NCI-H2171 (cell line): ENCODE measurements at regions not wholly inside any gene's neighbourhood (a gene's known extent, or its start where the extent isn't known, plus 50 kb on each side); places are given as distances from the start of the nearest gene placed in this dataset.

Experiments
- DNase-seq: peaks from one replicate; lab custom pipeline; 2025; lab: John Stamatoyannopoulos, UW

DNA sequence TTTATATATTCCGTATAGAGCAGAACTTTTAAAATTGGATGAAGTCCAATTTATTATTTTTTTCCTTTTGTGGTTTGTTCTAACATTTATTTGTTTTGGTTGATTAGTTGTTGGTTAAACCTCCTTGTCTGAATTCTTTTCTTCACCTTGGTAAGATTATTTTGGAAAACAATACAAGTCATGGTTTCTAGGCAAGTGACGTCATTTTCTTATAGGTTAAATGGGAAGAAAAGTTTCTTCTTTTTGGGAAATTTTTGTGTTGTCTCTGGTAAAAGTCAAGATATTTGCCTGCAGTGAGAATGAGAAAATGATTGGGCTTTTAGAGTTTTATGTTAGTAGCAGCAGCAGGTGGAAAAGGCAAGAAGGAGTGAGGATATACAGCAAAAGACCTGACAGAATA is 197.9 kb downstream of the OTOR start:
- no peak for DNase-seq

DNA sequence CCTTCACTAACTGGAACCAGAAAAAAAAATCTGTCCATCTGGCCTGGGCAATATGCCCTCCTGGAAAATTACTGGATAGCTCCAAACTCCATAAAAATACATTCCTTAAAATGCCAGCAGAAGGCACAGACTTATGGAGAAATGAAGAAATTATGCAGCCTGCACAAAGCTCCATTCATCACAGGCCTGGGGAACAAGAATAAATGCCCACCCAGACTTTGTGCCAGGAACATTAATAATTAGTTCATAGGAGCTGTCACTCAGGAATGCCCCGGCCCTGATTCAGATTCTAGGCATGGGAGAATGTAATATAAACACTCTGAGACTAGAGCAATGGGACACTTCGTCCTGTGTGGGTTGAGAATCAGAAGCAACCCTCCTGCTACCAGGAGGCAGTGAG is 199.3 kb downstream of the OTOR start:
- DNase-seq, result no peak

DNA sequence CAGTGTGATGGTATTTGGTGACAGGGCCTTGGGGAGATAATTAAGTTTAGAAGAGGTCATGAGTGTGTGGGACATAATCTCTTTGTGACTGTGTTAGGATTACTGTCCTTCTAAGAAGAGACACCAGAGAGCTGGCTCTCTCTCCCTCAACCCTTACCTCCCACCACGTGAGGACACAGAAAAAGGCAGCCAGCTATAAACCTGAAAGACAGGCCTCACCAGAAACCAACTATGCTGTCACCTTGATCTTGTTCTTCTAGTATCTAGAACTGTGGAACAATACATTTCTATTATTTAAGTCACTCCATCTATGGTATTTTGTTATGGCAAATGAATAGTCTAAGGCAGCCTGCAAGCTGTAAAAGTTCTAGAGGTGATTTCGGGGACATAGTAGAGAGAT is 203.7 kb downstream of the OTOR start:
- no peak for DNase-seq

DNA sequence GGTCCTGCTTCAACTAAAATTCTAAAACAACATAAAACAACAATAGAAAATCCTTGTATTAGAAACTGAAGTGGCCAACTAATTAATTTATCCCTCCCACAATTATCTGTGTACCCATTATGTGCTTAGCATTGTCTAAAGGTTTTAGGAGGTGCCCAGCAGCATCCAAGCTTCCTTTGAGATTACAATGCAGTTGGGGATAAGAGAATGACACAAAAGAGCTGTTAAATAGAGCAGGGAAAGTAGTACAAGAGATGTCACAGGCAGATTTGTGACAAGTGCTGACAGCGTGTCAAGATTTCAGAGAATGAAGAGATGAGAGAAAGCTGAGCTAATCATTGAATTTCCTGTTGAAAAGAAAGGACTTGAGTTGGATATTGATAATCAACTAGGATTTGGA is 204.8 kb downstream of the OTOR start:
- DNase-seq, result no peak

DNA sequence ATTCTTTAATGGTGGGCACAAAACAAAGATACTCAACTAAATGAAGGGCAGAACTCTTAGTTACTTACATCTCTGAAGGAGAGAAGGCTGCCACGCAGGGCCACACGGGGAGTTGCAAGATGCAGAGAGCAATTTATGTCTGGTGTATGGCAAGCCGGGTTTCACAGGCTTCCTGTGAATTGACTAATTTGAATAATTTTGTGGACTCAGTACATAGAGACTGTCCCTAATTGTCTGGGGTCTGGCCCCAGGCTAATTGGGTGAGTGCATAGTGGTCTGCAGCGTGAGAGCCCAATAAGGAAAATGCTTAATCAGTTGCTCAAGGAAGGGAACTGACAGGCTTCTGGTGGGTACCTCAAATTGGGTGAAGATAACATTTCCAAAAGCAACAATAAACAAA is 205.7 kb downstream of the OTOR start:
- no peak for DNase-seq

DNA sequence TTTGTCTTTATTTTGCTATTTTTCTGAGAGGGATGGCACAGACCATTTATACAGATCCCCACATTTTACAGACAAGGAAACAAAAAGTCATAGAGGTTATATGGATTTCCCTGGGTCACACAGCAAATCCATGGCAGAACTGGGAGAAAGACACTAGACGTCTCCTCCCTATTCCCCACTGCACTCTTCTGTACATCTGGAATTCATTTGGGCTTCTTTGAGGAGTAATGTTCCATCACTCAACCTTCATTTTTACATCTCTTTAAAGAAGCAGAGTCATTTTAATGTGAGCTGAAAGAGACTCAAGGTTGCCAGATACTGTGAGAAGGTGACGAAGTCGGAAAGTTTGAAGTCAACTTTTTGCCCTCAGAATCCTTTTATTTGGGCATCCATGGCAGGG is 207.3 kb downstream of the OTOR start:
- no peak for DNase-seq

DNA sequence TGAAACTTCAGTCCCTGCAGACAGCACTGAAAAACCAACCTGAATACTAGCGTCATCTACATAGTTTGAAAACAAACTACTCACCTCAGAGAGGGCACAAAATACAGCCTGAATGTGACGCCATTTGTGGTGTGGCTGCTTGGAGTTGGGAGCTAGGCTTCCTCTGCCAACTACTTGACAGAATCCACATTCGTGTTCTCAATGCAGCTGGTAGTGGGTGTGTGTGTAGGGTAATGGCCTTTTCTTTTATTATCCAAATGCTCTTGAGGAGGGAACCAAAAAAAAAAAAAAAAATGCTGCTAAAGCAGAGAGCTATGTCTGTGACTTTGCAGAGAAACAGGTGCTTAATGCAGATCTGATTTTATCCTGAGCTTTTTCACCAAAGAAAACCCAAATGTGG is 207.8 kb downstream of the OTOR start:
- no peak for DNase-seq

DNA sequence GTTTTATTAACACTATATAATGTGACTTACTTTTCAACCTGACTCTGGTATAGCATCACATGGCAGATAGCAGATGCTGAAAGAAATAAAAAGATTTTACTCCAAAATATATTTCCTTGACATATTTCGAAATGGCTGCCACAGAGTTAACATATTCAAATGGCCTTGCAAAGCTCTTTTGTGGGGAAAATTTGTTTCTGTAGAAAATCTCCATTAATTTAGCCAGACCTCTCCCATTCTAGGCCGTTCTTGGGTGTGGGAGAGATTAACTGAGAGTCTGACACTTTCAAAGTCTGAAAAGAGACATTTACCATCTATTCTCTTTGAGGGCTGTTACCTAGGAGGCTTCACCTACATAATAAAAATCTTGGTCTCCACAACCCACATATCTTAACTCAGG is 217.2 kb downstream of the OTOR start:
- no peak for DNase-seq

DNA sequence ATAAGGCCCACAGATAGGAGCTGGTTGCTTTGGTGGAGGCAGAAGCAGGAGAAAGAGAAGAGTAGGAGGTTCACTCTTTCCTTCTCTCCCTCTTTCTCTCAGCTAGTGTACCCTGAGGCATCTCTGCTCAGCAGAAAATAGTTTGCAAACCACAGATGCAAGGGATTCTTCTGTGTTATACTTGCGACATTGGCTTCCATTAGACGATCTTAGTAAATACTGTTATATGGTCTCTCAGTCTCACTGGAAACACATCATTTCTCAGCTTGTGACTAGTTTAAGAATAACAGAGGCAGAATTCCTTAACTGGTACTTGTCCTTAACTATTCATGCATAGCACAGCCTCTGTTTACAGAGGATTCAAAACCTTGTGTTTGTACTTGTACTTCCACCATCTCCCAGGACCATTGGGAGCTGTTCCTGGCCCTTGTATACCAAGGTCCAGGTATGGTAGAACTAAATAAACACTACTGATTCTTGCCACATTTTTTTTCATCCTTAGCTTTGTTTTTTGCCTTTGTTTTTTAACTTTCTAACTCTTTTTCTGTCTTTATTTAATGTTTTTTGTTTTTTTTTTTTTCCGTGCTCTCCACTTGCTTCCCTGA is 218.2 kb downstream of the OTOR start:
- DNase-seq, result no peak

DNA sequence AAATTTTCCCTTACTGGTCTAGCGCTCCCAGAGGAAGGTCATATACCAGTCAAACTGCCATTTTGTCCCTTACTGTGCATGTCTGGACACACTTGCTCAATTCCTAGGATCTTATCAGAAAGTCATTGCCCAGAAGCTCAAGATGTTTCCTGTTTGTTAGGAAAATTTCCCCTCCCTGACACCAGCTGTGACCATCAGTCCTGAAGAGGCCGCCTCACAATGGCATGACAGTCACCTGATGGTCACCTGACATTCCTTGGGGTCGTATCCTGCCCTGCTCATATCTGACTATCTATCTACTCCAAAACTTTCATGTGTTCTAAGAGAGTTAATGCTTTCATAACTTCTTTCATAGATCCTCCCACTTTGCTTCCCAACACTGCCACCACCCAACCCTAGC is 219.9 kb downstream of the OTOR start:
- no peak for DNase-seq

DNA sequence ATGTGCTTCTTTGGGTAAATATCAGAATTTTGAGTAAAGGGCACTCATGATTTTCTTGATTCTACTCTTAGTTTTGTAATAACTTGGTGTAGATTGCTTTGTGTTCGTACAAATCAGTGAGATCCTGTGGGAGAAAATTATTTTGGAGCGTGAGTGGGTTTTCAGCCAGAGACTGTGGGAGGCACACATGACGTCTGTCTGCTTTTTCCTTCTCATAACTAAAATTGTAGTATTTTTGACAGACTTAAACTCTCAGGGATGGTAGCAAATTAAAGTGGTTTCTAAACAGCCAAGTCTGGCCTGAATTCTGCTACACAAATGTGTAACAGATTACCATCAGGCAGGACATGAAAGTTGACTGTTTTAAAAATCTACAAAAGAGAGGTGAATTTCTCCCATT is 222.6 kb downstream of the OTOR start:
- DNase-seq, result no peak

DNA sequence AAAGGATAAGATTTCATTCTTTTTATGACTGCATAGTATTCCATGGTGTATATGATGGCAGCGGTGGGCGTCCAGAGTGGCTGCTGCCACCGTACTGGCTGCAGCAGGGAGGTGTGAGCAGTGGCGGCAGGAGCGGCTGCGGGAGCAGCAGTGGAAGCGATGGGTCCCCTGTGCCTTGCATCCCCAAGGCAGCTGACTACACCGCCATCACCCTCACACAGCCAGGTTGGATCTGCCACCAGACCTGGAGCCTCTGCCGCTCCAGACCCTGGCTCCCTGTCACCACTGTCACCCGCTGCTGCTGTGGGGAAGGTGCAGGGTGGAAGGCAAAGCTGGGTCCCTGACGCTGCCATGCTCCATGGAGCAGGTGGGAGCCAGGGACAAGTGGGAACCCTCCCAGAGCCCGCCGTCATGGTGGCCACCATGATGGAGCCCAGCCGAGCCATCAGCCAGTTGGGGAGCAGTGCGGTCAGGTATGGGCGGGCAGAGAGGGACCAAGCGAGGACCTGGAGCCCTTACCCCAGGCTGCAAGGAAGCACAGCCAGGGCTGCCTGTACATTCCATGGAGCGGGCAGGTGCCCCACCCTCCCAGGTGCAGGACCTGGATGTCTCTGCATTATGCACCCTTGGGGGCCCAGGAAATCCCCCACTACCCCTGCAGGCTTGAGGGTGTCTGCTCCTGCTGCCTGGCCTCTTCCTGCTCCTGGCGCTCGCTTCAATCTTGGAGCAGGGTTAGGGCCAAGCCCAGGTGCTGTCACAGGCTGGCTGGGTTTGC is 226.1 kb downstream of the OTOR start:
- DNase-seq, result no peak

DNA sequence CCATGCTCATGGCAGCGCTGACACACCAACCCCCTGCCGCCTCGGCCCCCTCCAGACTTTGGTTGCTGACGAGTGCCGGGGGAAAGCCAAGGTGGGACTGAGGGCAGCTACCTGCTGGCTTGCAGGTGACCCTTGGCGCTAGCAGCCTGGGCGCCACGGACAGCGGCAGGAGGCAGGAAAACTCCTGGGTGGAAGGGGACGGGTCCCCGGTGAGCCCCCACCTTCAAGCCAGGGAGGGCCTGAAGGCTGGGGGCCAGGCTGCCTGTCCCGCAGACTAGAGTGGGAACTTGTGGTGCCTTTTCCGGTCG is 226.7 kb downstream of the OTOR start:
- DNase-seq, result no peak

DNA sequence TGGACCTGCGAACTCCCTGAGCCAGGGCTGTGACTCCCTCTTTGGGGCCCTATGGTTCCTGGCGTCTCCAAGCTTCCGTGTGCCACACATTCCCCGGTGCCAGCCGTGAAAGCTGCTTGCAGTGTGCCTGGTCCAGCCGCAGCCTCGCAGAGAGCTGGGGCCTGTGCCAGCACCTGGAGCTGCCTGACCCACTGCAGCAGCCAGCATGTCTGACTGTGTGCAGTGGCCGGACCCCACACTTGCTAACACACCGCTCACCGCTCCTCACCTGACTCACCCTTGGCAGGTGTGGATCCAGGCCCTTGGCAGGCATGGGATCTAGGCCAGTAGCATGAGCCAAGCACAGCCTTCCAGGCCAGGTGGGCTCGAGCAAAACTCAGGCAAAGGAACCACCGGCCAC is 227.5 kb downstream of the OTOR start:
- no peak for DNase-seq

DNA sequence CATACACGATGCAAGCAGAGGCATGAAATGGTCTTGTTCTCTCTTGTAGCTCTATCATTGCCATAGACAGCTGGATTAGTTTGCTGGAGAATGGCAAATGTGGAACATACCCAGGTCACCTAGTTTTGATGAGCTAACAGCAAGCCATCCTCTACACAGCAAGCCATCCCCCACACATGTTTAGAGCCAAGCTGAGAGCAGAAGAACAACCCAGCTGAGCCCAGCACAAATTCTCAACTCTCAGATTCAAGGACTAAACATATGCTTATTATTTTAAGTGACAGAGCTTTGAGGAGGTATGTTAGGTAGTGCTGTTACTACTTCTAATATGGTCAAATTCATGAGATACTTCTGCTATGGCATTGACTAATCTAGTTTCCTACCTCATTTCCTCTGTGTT is 230.3 kb downstream of the OTOR start:
- DNase-seq, result no peak

DNA sequence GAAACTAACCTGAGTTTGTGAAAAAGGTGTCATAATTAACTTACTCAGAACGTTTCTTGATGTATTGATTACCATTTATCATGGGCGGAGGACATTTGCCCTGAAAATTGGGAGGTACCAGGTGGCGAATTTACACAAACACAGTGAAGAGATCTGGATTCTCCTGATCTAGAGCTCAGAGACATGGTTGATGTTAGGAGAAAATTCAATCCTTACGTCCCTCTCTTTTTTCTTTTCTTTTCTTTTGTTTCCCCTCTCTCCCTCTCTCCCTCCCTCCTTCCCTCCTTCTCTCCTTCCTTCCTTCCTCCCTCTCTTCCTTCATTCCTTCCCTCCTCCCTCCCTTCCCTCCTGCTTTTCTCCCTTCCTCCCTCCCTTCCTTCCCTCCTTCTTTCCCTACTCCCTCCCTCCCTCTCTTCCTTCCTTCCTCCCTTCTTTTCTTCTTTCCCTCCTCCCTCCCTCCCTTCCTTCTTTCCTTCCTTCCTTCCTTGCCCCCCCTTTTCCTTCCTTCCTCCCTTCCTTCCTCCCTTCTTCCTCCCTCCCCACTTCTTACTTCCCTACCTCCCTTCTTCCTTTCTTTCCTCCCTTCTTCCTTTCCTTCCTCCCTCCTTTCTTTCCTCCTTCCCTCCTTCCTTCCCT is 234.1 kb downstream of the OTOR start:
- no peak for DNase-seq

DNA sequence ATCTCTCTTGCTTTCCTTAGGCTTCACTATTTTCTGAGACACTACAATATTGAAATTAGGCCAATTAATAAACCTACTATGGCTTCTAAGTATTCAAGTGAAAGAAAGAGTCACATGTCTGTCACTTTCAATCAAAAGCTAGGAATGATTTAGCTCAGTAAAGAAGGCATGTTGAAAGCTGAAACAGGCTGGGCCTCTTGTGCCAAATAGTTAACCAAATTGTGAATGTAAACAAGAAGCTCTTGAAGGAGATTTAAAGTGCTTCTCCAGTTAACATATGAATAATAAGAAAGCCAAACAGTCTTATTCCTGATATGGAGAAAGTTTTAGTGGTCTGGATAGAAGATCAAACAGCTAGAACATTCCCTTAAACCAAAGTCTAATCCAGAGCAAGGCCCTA is 236.3 kb downstream of the OTOR start:
- no peak for DNase-seq

DNA sequence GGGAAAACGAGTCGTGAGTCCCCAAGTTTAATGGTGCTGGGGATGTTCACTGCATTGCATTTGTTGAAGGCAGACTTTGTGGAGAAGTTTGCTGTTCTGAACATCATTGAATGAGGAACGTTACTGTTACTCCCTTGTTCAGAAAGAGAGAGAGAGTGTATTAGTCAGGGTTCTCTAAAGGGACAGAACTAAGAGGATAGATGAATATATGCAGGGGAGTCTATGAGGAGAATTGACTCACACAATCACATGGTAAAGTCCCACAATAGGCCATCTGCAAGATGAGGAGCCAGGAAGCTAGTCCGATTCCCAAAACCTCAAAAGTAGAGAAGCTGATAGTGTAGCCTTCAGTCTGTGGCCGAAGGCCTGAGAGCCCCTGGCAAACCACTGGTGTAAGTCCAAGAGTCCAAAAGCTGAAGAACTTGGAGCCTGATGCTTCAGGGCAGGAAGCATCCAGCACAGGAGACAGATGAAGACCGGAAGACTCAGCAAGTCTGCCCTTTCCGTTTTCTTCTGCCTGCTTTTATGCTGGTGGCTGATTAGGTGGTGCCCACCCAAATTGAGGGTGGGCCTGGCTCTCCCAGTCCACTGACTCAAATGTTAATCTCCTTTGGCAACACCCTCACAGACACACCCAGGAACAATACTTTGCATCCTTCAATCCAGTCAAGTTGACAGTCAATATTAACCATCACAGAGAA is 223.5 kb upstream of the PCSK2 start:
- no peak for DNase-seq

DNA sequence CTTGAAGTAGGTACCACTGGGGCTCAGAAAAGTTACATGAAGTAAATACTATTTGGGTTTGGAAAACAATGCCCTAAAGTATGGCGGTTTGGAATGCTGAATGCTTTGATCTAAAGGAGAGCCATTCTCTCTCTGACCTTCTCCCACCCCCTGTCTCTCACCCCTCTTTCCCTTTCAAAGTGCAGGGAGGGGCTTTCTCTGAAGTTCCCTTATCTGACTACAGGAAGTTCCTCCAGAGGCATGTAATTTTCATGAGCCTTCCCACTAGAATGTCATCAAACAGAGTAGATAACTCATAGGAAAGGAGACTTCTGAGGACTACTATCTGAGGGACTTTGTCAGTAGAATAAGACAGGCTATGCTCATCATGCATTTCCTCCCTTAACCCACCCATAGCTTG is 216.7 kb upstream of the PCSK2 start:
- DNase-seq, result no peak

DNA sequence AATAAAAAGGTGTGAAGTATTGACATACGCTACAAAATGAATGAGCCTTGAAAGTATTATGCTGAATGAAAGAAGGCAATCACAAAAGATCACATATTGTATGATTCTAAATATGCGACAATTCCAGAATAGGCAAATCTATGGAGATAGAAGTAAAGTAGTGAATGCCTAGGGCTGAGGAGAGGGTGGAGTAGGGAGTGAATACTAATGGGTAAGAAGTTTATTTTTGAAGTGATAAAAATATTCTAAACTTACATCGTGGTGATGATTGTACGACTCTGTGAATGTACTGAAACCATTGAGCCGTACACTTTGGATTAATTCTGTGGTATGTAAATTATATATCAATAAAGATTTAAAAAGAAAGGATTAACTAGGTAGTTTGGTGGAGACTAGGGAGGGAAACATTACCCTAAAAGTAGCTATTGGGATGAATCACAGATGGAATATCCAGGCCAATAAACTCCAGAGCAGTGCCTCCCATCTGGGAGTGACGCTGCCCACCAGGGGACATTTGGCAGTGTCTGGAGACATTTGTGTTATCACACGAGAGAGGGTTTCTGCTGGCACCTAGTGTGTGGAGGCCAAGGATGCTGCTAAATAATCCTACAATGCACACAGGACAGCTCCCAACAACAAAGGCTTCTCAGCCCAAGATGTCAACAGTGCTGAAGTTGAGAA is 214.2 kb upstream of the PCSK2 start:
- DNase-seq, result no peak

DNA sequence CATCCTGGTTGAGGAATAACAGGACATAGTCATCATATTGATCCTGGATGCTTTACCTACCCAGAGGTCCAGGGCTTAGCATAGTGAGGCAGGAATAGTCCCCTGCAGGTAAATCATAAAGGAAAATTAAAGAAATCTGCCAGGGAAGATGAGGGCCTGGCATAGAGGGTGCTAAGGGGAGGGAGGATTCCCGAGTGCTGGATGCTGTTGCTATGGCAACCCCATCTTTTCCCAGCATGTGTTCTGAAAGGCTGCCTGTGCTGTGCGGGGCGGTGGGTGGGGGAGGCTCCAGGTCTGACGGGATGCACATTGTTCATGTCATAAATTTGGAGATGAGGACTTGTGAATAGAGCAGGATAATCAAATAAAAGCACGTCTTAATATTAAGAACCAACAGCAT is 212.6 kb upstream of the PCSK2 start:
- no peak for DNase-seq

DNA sequence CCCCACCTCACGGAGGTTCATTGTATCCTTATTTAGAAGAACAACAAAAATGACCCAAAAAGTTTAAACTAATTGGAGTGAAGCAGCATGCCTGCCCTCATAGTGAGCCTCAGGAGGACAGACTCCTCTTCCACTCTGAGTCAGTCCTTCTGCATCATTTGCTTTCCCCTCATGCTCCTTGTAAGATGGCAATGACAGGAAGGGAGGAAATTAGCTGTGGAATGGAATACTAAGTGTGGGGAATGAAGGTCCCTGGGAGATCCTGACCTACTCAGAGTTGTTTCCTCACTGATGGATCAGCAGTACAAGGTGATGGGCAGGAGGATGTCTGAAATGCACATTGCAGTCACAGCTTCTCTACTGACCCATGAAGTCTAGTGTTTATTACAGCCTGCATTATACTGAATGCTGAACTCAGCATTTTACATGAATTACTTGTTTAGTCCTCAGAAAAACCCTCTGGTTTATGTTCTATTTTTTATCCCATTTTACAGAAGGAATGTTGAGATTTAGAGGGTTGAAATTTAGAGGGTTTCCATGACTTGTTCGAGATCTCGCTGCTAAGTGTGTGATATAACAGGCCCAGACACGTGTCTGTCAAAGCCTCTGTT is 212.0 kb upstream of the PCSK2 start:
- DNase-seq, result no peak
